HEK293 (cell line): ENCODE measurements at regions not wholly inside any gene's neighbourhood (a gene's known extent, or its start where the extent isn't known, plus 50 kb on each side); places are given as distances from the start of the nearest gene placed in this dataset.

Experiments
- PRDM1 ChIP-seq: fragments of 450-650 bp; formaldehyde crosslinking; IDR thresholded peaks from 2 replicates; pipeline ENCODE4; 2016; ENCODE audit warnings: missing biosample characterization, missing genetic modification characterization
- ZNF580 ChIP-seq: fragments of 450-650 bp; formaldehyde crosslinking; IDR thresholded peaks from 2 replicates; pipeline ENCODE4 v1.5.1; 2016; ENCODE audit warnings: missing biosample characterization, missing genetic modification characterization

- TF ChIP-seq ZNF580 (tag by site-specific recombination), result no peak
- TF ChIP-seq PRDM1 (tag by site-specific recombination), result no peak
Observed at GRCh38 chr9:87270221-87270847, 227.3 kb upstream of the DAPK1 start.
